H9 (cell line): ENCODE measurements at regions not wholly inside any gene's neighbourhood (a gene's known extent, or its start where the extent isn't known, plus 50 kb on each side); places are given as distances from the start of the nearest gene placed in this dataset.

ENCODE experiments used
- DNase-seq: peaks from one replicate; pipeline ENCODE4 v3.0.0-alpha.2; 2017
- H2AFZ ChIP-seq: one replicate; pipeline ENCODE4 v1.6.1; 2013; ENCODE audit warnings: mild to moderate bottlenecking, low read length, control low read depth, moderate library complexity
- H2AK5ac ChIP-seq: 2 replicates; pipeline ENCODE4 v1.6.1; 2013; ENCODE audit warnings: low read length, control low read depth, mixed read lengths; ENCODE audit not compliant: insufficient read length
- H2BK120ac ChIP-seq: one replicate; pipeline ENCODE4 v1.6.1; 2013; ENCODE audit warnings: low read depth, mild to moderate bottlenecking, low read length, control low read depth, inconsistent platforms; ENCODE audit not compliant: poor library complexity, severe bottlenecking
- H2BK12ac ChIP-seq: 2 replicates; pipeline ENCODE4 v1.6.1; 2013; ENCODE audit warnings: low read length, control low read depth, mixed read lengths, low read depth; ENCODE audit not compliant: insufficient read length
- H2BK15ac ChIP-seq: 2 replicates; pipeline ENCODE4 v1.6.1; 2013; ENCODE audit warnings: low read depth, low read length, control low read depth
- H2BK20ac ChIP-seq: one replicate; pipeline ENCODE4 v1.6.1; 2013; ENCODE audit warnings: low read depth, mild to moderate bottlenecking, low read length, control low read depth, inconsistent platforms; ENCODE audit not compliant: poor library complexity, severe bottlenecking
- H2BK5ac ChIP-seq: 2 replicates; pipeline ENCODE4 v1.6.1; 2013; ENCODE audit warnings: low read length, control low read depth, mixed read lengths; ENCODE audit not compliant: insufficient read length
- H3K14ac ChIP-seq: 2 replicates; pipeline ENCODE4 v1.6.1; 2013; ENCODE audit warnings: low read length, control low read depth; ENCODE audit not compliant: insufficient read depth
- H3K18ac ChIP-seq: 2 replicates; pipeline ENCODE4 v1.6.1; 2013; ENCODE audit warnings: low read depth, mild to moderate bottlenecking, mixed read lengths, low read length, control low read depth; ENCODE audit not compliant: insufficient read length
- H3K23ac ChIP-seq: 2 replicates; pipeline ENCODE4 v1.6.1; 2013; ENCODE audit warnings: low read length, control low read depth, mixed read lengths, low read depth; ENCODE audit not compliant: insufficient read length
- H3K23me2 ChIP-seq: 2 replicates; pipeline ENCODE4 v1.6.1; 2013; ENCODE audit warnings: low read depth, mild to moderate bottlenecking, mixed read lengths, low read length, control low read depth; ENCODE audit not compliant: insufficient read length, poor library complexity, severe bottlenecking
- H3K27ac ChIP-seq: 2 replicates; pipeline ENCODE4 v1.5.1; 2013; ENCODE audit warnings: low read length, control low read depth, mixed read lengths, low read depth; ENCODE audit not compliant: insufficient read length
- H3K27me3 ChIP-seq: 2 replicates; pipeline ENCODE4 v1.6.1; 2013; ENCODE audit warnings: low read length, control low read depth, inconsistent platforms; ENCODE audit not compliant: insufficient read depth
- H3K4ac ChIP-seq: 2 replicates; pipeline ENCODE4 v1.6.1; 2013; ENCODE audit warnings: low read depth, mild to moderate bottlenecking, control low read depth, inconsistent platforms, low read length, moderate library complexity
- H3K4me1 ChIP-seq: 2 replicates; pipeline ENCODE4 v1.6.1; 2013; ENCODE audit warnings: low read length, control low read depth, inconsistent platforms; ENCODE audit not compliant: insufficient read depth
- H3K4me2 ChIP-seq: 2 replicates; pipeline ENCODE4 v1.6.1; 2013; ENCODE audit warnings: low read length, control low read depth, mixed read lengths; ENCODE audit not compliant: insufficient read length, insufficient read depth
- H3K56ac ChIP-seq: 2 replicates; pipeline ENCODE4 v1.6.1; 2013; ENCODE audit warnings: low read depth, mild to moderate bottlenecking, mixed read lengths, low read length, control low read depth; ENCODE audit not compliant: insufficient read length
- H3K79me1 ChIP-seq: 2 replicates; pipeline ENCODE4 v1.6.1; 2013; ENCODE audit warnings: low read depth, mild to moderate bottlenecking, moderate library complexity, low read length, control low read depth, inconsistent platforms; ENCODE audit not compliant: insufficient read depth, poor library complexity, severe bottlenecking
- H3K79me2 ChIP-seq: 2 replicates; pipeline ENCODE4 v1.6.1; 2013; ENCODE audit warnings: low read length, control low read depth, inconsistent platforms; ENCODE audit not compliant: insufficient read depth
- H3K9ac ChIP-seq: 2 replicates; pipeline ENCODE4 v1.6.1; 2013; ENCODE audit warnings: low read length, control low read depth, mixed read lengths; ENCODE audit not compliant: insufficient read length; ENCODE audit errors: extremely low read depth
- H3K9me3 ChIP-seq: one replicate; pipeline ENCODE4 v1.6.1; 2013; ENCODE audit warnings: low read depth, low read length, inconsistent platforms; ENCODE audit not compliant: control insufficient read depth
- H3T11ph ChIP-seq: one replicate; pipeline ENCODE4 v1.6.1; 2013; ENCODE audit warnings: mild to moderate bottlenecking, low read length, control low read depth, inconsistent platforms
- H4K20me1 ChIP-seq: one replicate; pipeline ENCODE4 v1.6.1; 2013; ENCODE audit not compliant: control insufficient read depth, insufficient read length, insufficient read depth
- H4K5ac ChIP-seq: 2 replicates; pipeline ENCODE4 v1.6.1; 2013; ENCODE audit warnings: low read depth, mild to moderate bottlenecking, mixed read lengths, low read length, control low read depth; ENCODE audit not compliant: insufficient read length
- H4K8ac ChIP-seq: replicated peaks from 2 replicates; pipeline ENCODE4 v1.6.1; 2013; ENCODE audit warnings: low read length, control low read depth, mixed read lengths, low read depth; ENCODE audit not compliant: insufficient read length
- H4K91ac ChIP-seq: 2 replicates; pipeline ENCODE4 v1.6.1; 2013; ENCODE audit warnings: low read depth, mild to moderate bottlenecking, moderate library complexity, mixed read lengths, low read length, control low read depth; ENCODE audit not compliant: insufficient read length
- H3K27ac Mint-ChIP-seq, 3 experiments: 2 replicates in 2 of 3; 3 replicates in 1 of 3; pipeline ENCODE4 v1.8.0; 2020 to 2021; ENCODE audit warnings: mixed read lengths in 3 of 3, mild to moderate bottlenecking in 1 of 3, moderate library complexity in 1 of 3
- H3K27me3 Mint-ChIP-seq: 2 replicates; pipeline ENCODE4 v1.8.0; 2021; ENCODE audit warnings: low read depth, mild to moderate bottlenecking, moderate library complexity, mixed read lengths
- H3K36me3 Mint-ChIP-seq, 3 experiments: 2 replicates in 2 of 3; 3 replicates in 1 of 3; pipeline ENCODE4 v1.8.0; 2020 to 2021; ENCODE audit warnings: low read depth in 3 of 3, mixed read lengths in 3 of 3; ENCODE audit not compliant: insufficient read depth in 1 of 3
- H3K4me1 Mint-ChIP-seq, 2 experiments: 2 replicates each; pipeline ENCODE4 v1.8.0; 2020; ENCODE audit warnings: mixed read lengths in 2 of 2
- H3K4me3 Mint-ChIP-seq, 2 experiments: 2 replicates in 1 of 2; 3 replicates in 1 of 2; pipeline ENCODE4 v1.8.0; 2020 to 2021; ENCODE audit warnings: mild to moderate bottlenecking in 2 of 2, mixed read lengths in 2 of 2, moderate library complexity in 1 of 2
- H3K9me3 Mint-ChIP-seq, 2 experiments: 2 replicates in 1 of 2; 3 replicates in 1 of 2; pipeline ENCODE4 v1.8.0; 2020; ENCODE audit warnings: mild to moderate bottlenecking in 2 of 2, mixed read lengths in 2 of 2, moderate library complexity in 1 of 2
- WGBS: extraction: QIAGEN DNeasy Blood & Tissue Kit; methylation state at CpG from one replicate; pipeline ENCODE4 v1.1.7; 2013; ENCODE audit warnings: missing lambda C conversion rate, low lambda C conversion rate, mixed read lengths; ENCODE audit not compliant: insufficient read length; ENCODE audit errors: extremely low coverage; 5-methylcytosine and 5-hydroxymethylcytosine counted together
- TF ChIP-seq, protein P1 (sequence below): fragments of 200-600 bp; sonication (generic); conservative IDR thresholded peaks from 3 replicates; pipeline ENCODE4 v1.8.0; 2021; ENCODE audit warnings: antibody characterized with exemption, mild to moderate bottlenecking

- no peak for DNase-seq
- no peak overlapping the region for H3K14ac ChIP-seq
- H3K79me1 ChIP-seq = no peaks in the 10 kb centered on the region
- no CpG with 5 or more reads among the region's 8 CpGs for WGBS
- no peak overlapping the region for H3K56ac ChIP-seq
- H2BK5ac ChIP-seq = no peak overlapping the region
- H3T11ph ChIP-seq = no peak overlapping the region
- Mint-ChIP-seq H3K4me3 (no peak overlapping the region), H3K4me1 (peaks cover 11 to 13% of the 10 kb centered on the region in 2 experiments), H3K27ac (no peak overlapping the region), H3K9me3 (peaks cover 0 to 4% of the 10 kb centered on the region in 2 experiments; a peak in 3 of 5 replicates), H3K27me3 (no peaks in the 10 kb centered on the region), H3K36me3 (no peaks in the 10 kb centered on the region; a peak in 1 of 7 replicates)
- no peak overlapping the region for H2BK12ac ChIP-seq
- H2AK5ac ChIP-seq = no peak overlapping the region
- H3K4ac ChIP-seq = no peak overlapping the region
- no peak overlapping the region for H2BK120ac ChIP-seq
- no peaks in the 10 kb centered on the region for H3K27me3 ChIP-seq
- H3K23me2 ChIP-seq = no peaks in the 10 kb centered on the region
- no peak overlapping the region for H3K23ac ChIP-seq
- no peaks in the 10 kb centered on the region; the same call in 1 of the 2 replicates for H3K4me1 ChIP-seq
- H2AFZ ChIP-seq = no peak overlapping the region
- H4K20me1 ChIP-seq = no peaks in the 10 kb centered on the region
- H3K18ac ChIP-seq = no peak overlapping the region
- no peaks in the 10 kb centered on the region for H3K9me3 ChIP-seq
- no peak overlapping the region for H4K91ac ChIP-seq
- H3K27ac ChIP-seq = no peak overlapping the region
- H4K5ac ChIP-seq = no peak overlapping the region
- H4K8ac ChIP-seq = no peak overlapping the region
- H2BK15ac ChIP-seq = no peak overlapping the region
- no peak overlapping the region for H3K4me2 ChIP-seq
- H2BK20ac ChIP-seq = no peak overlapping the region
- H3K9ac ChIP-seq = no peak overlapping the region
- H3K79me2 ChIP-seq = no peaks in the 10 kb centered on the region
- TF ChIP-seq, protein P1, sequence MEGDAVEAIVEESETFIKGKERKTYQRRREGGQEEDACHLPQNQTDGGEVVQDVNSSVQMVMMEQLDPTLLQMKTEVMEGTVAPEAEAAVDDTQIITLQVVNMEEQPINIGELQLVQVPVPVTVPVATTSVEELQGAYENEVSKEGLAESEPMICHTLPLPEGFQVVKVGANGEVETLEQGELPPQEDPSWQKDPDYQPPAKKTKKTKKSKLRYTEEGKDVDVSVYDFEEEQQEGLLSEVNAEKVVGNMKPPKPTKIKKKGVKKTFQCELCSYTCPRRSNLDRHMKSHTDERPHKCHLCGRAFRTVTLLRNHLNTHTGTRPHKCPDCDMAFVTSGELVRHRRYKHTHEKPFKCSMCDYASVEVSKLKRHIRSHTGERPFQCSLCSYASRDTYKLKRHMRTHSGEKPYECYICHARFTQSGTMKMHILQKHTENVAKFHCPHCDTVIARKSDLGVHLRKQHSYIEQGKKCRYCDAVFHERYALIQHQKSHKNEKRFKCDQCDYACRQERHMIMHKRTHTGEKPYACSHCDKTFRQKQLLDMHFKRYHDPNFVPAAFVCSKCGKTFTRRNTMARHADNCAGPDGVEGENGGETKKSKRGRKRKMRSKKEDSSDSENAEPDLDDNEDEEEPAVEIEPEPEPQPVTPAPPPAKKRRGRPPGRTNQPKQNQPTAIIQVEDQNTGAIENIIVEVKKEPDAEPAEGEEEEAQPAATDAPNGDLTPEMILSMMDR = no peak
Measured at GRCh38 chr10:31153692-31154091, 122.0 kb upstream of the ZNF438 start.
